Fibroblast of mammary gland (primary cell): ENCODE measurements at regions not wholly inside any gene's neighbourhood (a gene's known extent, or its start where the extent isn't known, plus 50 kb on each side); places are given as distances from the start of the nearest gene placed in this dataset.
"Not testable (repeated sequence)": the region's sequence is repeated elsewhere in the genome, so short reads cannot be mapped to it uniquely, and the experiment has no call there.

Experiments
- DNase-seq: peaks from one replicate; pipeline ENCODE4 v3.0.0-alpha.2; 2010; ENCODE audit warnings: low read depth
- H3K4me3 ChIP-seq: 2 replicates; pipeline ENCODE4 v1.5.1; 2011; ENCODE audit warnings: low read depth, mild to moderate bottlenecking, low read length, moderate library complexity; ENCODE audit not compliant: control insufficient read depth
- CTCF ChIP-seq: conservative IDR thresholded peaks from 2 replicates; pipeline ENCODE4 v1.5.1; 2011; ENCODE audit warnings: low read depth, low read length, inconsistent platforms; ENCODE audit not compliant: control insufficient read depth, insufficient read depth

GRCh38 chr1:91604632-91605031 lies 104.0 kb downstream of the CDC7 start:
- TF ChIP-seq CTCF, result no peak
- DNase-seq, result peak; percentile 55
- H3K4me3 ChIP-seq, result no peak overlapping the region

DNA sequence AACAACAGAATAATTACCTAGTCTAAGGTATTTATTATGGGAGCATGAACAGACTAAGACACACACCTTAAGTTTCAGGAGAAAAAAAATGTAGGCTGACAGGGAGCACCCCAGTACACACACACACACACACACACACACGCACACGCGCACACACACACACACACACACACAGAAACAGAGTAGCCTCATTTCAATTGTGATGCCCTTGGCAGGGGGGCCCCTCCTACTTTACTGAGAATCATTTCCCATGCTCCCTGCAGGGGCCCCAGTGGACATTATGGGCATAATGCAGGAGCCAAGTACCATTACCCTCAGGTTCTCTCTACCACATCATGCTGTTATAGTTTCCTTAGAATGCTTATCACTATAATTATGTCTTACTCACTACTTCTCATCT lies 104.9 kb downstream of the CDC7 start:
- no peak for TF ChIP-seq CTCF
- no peak overlapping the region for H3K4me3 ChIP-seq
- DNase-seq, result no peak

GRCh38 chr1:91606546-91607078 lies 106.0 kb downstream of the CDC7 start:
- no peak for TF ChIP-seq CTCF
- DNase-seq, result no peak

GRCh38 chr1:91607686-91608085 lies 107.0 kb downstream of the CDC7 start:
- H3K4me3 ChIP-seq, result not testable (repeated sequence)
- peak; percentile 43 for DNase-seq

More at GRCh38 chr1:91606546-91607078, 106.0 kb downstream of the CDC7 start:
- no peak overlapping the region for H3K4me3 ChIP-seq

- no peak overlapping the region for H3K4me3 ChIP-seq
- peak; percentile 85 for DNase-seq
- no peak for TF ChIP-seq CTCF
Measured at GRCh38 chr1:91608876-91609275, 108.2 kb downstream of the CDC7 start.

DNA sequence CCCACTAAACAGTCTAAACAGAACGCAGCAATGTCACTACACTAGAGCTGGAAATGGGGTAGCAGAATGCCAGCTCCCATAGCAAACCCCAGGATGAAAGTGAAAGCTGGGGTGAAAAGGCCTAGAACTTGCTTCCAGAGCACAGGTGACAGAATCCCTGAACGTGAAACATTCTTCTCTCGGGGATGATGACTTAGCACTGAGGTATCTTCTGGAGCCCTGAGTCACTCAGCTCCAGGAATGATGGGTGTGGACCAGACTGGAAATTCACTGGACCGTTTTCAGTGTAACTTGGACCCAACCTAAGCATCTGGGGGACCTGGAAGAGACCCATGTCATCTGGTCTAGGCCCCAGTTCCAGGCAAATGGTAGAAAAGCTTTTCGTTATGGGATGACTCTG lies 108.9 kb downstream of the CDC7 start:
- H3K4me3 ChIP-seq, result no peak overlapping the region
- TF ChIP-seq CTCF, result no peak
- DNase-seq, result peak; percentile 78

DNA sequence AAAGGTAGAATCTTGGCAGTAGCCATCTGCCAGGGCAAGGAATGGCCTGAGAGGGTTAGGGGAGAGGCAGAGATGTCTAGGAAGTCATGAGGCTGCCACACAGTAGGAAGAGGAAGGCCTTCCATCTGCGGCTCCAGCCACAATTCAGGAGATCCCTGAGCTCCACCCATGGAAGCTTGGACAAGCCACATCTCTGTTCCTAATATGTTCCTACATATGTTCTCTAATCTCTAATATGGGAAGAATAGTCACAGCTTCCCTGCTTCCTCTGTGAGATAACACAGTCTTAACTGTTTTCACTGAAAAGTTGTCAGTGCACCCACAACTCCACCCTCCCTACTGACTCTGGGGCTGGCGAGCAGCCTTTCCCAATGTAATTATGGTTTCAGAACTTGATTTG lies 109.5 kb downstream of the CDC7 start:
- no peak for TF ChIP-seq CTCF
- DNase-seq, result no peak
- no peak overlapping the region for H3K4me3 ChIP-seq
